Endodermal cell (in vitro differentiated cells): ENCODE measurements at regions not wholly inside any gene's neighbourhood (a gene's known extent, or its start where the extent isn't known, plus 50 kb on each side); places are given as distances from the start of the nearest gene placed in this dataset.

Experiments used
- DNase-seq: peaks from one replicate; pipeline ENCODE4 v3.0.0-alpha.2; 2017
- H3K27ac ChIP-seq: 2 replicates; pipeline ENCODE4 v1.5.1; 2013; ENCODE audit warnings: mild to moderate bottlenecking, low read depth, low read length, moderate library complexity
- H3K27me3 ChIP-seq: 2 replicates; pipeline ENCODE4 v1.6.1; 2013; ENCODE audit warnings: mild to moderate bottlenecking, low read length, moderate library complexity; ENCODE audit not compliant: insufficient read depth, control insufficient read depth, poor library complexity, severe bottlenecking
- H3K36me3 ChIP-seq: 2 replicates; pipeline ENCODE4 v1.7.0; 2013; ENCODE audit warnings: mild to moderate bottlenecking, low read length, moderate library complexity; ENCODE audit not compliant: control insufficient read depth, insufficient read depth
- H3K4me1 ChIP-seq: one replicate; pipeline ENCODE4 v1.7.0; 2013; ENCODE audit warnings: low read length; ENCODE audit not compliant: control insufficient read depth, insufficient read depth
- H3K4me3 ChIP-seq: 2 replicates; pipeline ENCODE4 v1.5.1; 2013; ENCODE audit warnings: mild to moderate bottlenecking, low read length, moderate library complexity
- H3K9ac ChIP-seq: 2 replicates; pipeline ENCODE4 v1.6.1; 2013; ENCODE audit warnings: mild to moderate bottlenecking, low read length, moderate library complexity; ENCODE audit not compliant: poor library complexity, severe bottlenecking; ENCODE audit errors: extremely low read depth
- H3K9me3 ChIP-seq: 2 replicates; pipeline ENCODE4 v1.6.1; 2013; ENCODE audit warnings: mild to moderate bottlenecking, low read length, moderate library complexity; ENCODE audit not compliant: control insufficient read depth
- H3K27ac Mint-ChIP-seq: 2 replicates; pipeline ENCODE4 v1.8.0; 2020; ENCODE audit warnings: mixed read lengths
- H3K27me3 Mint-ChIP-seq: 2 replicates; pipeline ENCODE4 v1.8.0; 2021; ENCODE audit warnings: mild to moderate bottlenecking, mixed read lengths; ENCODE audit not compliant: insufficient read depth
- H3K36me3 Mint-ChIP-seq: 2 replicates; pipeline ENCODE4 v1.8.0; 2020; ENCODE audit warnings: low read depth, mixed read lengths
- H3K4me1 Mint-ChIP-seq: 2 replicates; pipeline ENCODE4 v1.8.0; 2020; ENCODE audit warnings: mixed read lengths
- H3K4me3 Mint-ChIP-seq: 2 replicates; pipeline ENCODE4 v1.8.0; 2020; ENCODE audit warnings: mild to moderate bottlenecking, moderate library complexity, mixed read lengths
- H3K9me3 Mint-ChIP-seq: 2 replicates; pipeline ENCODE4 v1.8.0; 2020; ENCODE audit warnings: mild to moderate bottlenecking, mixed read lengths
- CTCF ChIP-seq: fragments of 200-600 bp; sonication (generic); conservative IDR thresholded peaks from 2 replicates; pipeline ENCODE4 v1.5.0; 2021; ENCODE audit warnings: antibody characterized with exemption, mild to moderate bottlenecking
- WGBS, 2 experiments: methylation state at CpG; one replicate each; pipeline versions ENCODE4 v1.1.5 to v1.1.7; 2013; ENCODE audit warnings: missing lambda C conversion rate in 2 of 2, mixed read lengths in 1 of 2; ENCODE audit not compliant: insufficient coverage in 1 of 2, insufficient read length in 1 of 2; 5-methylcytosine and 5-hydroxymethylcytosine counted together

GRCh38 chr18:22485808-22486244 lies 68.1 kb upstream of the CTAGE1 start:
- no peak overlapping the region for H3K9ac ChIP-seq
- no peaks in the 10 kb centered on the region for H3K36me3 ChIP-seq
- TF ChIP-seq CTCF, result no peak
- WGBS, 2 experiments, result 91 to 95% methylated on average over 5 to 6 of the region's 6 CpGs
- H3K27me3 ChIP-seq, result no peaks in the 10 kb centered on the region
- Mint-ChIP-seq H3K27me3 (no peaks in the 10 kb centered on the region), H3K36me3 (no peaks in the 10 kb centered on the region), H3K9me3 (no peaks in the 10 kb centered on the region), H3K27ac (no peak overlapping the region), H3K4me1 (peaks cover 22% of the 10 kb centered on the region), H3K4me3 (no peak overlapping the region)
- DNase-seq, result no peak
- H3K4me1 ChIP-seq, result no peaks in the 10 kb centered on the region
- no peak overlapping the region for H3K27ac ChIP-seq
- no peak overlapping the region for H3K4me3 ChIP-seq
- H3K9me3 ChIP-seq, result no peaks in the 10 kb centered on the region

- Mint-ChIP-seq H3K27me3 (no peaks in the 10 kb centered on the region), H3K27ac (no peak overlapping the region), H3K9me3 (no peaks in the 10 kb centered on the region), H3K36me3 (no peaks in the 10 kb centered on the region), H3K4me1 (peaks cover 22% of the 10 kb centered on the region), H3K4me3 (no peak overlapping the region)
- no peak for DNase-seq
- Histone ChIP-seq H3K4me1 (no peaks in the 10 kb centered on the region), H3K36me3 (no peaks in the 10 kb centered on the region), H3K27ac (no peak overlapping the region), H3K27me3 (no peaks in the 10 kb centered on the region), H3K9me3 (no peaks in the 10 kb centered on the region), H3K4me3 (no peak overlapping the region), H3K9ac (no peak overlapping the region)
- TF ChIP-seq CTCF, result no peak
- 100% methylated on average over 1 of the region's 1 CpG; no CpG with 5 or more reads in 1 of the 2 experiments for WGBS, 2 experiments
Measured at GRCh38 chr18:22486667-22487066, 69.0 kb upstream of the CTAGE1 start.

- no peaks in the 10 kb centered on the region for H3K36me3 Mint-ChIP-seq
- 91 to 93% methylated on average over 5 of the region's 5 CpGs for WGBS, 2 experiments
- H3K9ac ChIP-seq, result no peak overlapping the region
Measured at GRCh38 chr18:22488554-22488953, 70.8 kb upstream of the CTAGE1 start.

More at GRCh38 chr18:22488554-22488953, 70.8 kb upstream of the CTAGE1 start:
- DNase-seq, result no peak
- H3K9me3 Mint-ChIP-seq, result no peaks in the 10 kb centered on the region
- H3K27me3 Mint-ChIP-seq, result no peaks in the 10 kb centered on the region
- H3K4me3 Mint-ChIP-seq, result no peak overlapping the region
- Histone ChIP-seq H3K27ac (no peak overlapping the region), H3K4me1 (no peaks in the 10 kb centered on the region), H3K27me3 (no peaks in the 10 kb centered on the region), H3K4me3 (no peak overlapping the region), H3K9me3 (no peaks in the 10 kb centered on the region), H3K36me3 (no peaks in the 10 kb centered on the region)
- peaks cover 22% of the 10 kb centered on the region for H3K4me1 Mint-ChIP-seq
- TF ChIP-seq CTCF, result no peak
- H3K27ac Mint-ChIP-seq, result no peak overlapping the region
